Activated CD4-positive, alpha-beta memory T cell treated with anti-CD3 and anti-CD28 coated beads for 36 hours (primary cell): ENCODE measurements at regions not wholly inside any gene's neighbourhood (a gene's known extent, or its start where the extent isn't known, plus 50 kb on each side); places are given as distances from the start of the nearest gene placed in this dataset.

Source experiments
- CTCF ChIA-PET: fragments of 350-600 bp; sonication (Branson Sonifier 250); formaldehyde crosslinking; loops from one replicate; lab custom pipeline; 2021; ENCODE audit warnings: antibody characterized with exemption, inconsistent platforms; lab: Charles Lee
- POLR2A ChIA-PET: fragments of 350-600 bp; sonication (Branson Sonifier 250); formaldehyde crosslinking; loops from one replicate; lab custom pipeline; 2021; ENCODE audit warnings: antibody characterized with exemption; lab: Charles Lee
- DNase-seq: peaks from one replicate; pipeline ENCODE4 v3.0.0-alpha.2; 2020
- H3K27ac Mint-ChIP-seq: one replicate; pipeline ENCODE4 v1.8.0; 2021; ENCODE audit warnings: mixed read lengths
- H3K27me3 Mint-ChIP-seq: one replicate; pipeline ENCODE4 v1.8.0; 2021; ENCODE audit warnings: mixed read lengths
- H3K36me3 Mint-ChIP-seq: one replicate; pipeline ENCODE4 v1.8.0; 2021; ENCODE audit warnings: mixed read lengths
- H3K4me1 Mint-ChIP-seq: one replicate; pipeline ENCODE4 v1.8.0; 2021; ENCODE audit warnings: low read depth, mixed read lengths
- H3K4me3 Mint-ChIP-seq: one replicate; pipeline ENCODE4 v1.8.0; 2021; ENCODE audit warnings: mild to moderate bottlenecking, mixed read lengths
- H3K9me3 Mint-ChIP-seq: one replicate; pipeline ENCODE4 v1.8.0; 2021; ENCODE audit warnings: mixed read lengths
- intact Hi-C: fragments of 100-400 bp; cut with micrococcal nuclease; formaldehyde crosslinking; loops from one replicate; pipeline ENCODE4 v1.15.1; 2023

DNA sequence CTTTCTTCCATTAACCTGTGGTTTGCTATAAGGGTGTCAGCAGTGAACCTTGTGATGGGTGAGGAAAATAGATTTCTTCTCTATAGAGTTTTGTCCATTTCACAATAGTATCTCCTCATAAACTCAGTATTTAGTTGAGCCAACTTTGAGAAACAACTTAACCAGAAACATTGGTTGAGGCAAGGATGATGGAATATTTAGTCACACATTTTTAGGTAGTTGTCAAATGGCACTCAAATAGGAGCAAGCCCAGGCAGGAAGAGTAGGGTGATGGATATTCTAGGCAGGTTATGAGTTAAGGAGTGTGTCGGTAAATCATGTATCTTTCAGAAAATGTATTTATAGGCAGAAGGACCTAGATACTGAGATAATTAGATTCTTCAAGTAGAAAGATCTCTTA is 1267.6 kb downstream of the SLC16A7 start:
- Mint-ChIP-seq H3K27ac (no peak overlapping the region), H3K36me3 (no peaks in the 10 kb centered on the region), H3K27me3 (no peaks in the 10 kb centered on the region), H3K9me3 (peaks cover 9% of the 10 kb centered on the region), H3K4me1 (no peaks in the 10 kb centered on the region), H3K4me3 (no peak overlapping the region)
- ChIA-PET POLR2A (no interaction called here), CTCF (no interaction called here)
- intact Hi-C loops = no loop called here
- DNase-seq = no peak

DNA sequence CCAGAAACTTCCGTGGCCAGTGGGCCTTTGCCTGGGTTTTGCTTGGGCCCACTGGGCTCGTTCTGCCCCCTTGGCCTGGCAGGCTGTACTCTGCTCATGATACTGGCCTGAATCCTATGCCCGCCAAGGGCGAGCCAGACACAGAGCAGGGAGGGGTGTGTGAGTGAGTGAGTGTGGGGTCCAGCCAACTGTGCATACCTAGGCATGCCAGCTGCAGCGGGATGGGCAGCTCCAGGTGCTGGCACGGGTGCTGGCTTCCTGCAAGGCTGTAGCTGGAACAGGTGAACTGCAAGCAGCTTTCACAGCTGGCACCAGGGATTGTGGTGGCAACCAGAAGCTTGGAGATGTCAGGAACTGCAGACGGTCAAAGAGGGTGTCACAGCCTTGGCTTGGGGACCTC is 1276.4 kb downstream of the SLC16A7 start:
- intact Hi-C loops = no loop called here
- Mint-ChIP-seq H3K27me3 (no peaks in the 10 kb centered on the region), H3K4me1 (no peaks in the 10 kb centered on the region), H3K4me3 (no peak overlapping the region), H3K9me3 (peaks cover 6% of the 10 kb centered on the region), H3K27ac (no peak overlapping the region), H3K36me3 (no peaks in the 10 kb centered on the region)
- DNase-seq = no peak
- CTCF ChIA-PET = no interaction called here
- POLR2A ChIA-PET = no interaction called here

DNA sequence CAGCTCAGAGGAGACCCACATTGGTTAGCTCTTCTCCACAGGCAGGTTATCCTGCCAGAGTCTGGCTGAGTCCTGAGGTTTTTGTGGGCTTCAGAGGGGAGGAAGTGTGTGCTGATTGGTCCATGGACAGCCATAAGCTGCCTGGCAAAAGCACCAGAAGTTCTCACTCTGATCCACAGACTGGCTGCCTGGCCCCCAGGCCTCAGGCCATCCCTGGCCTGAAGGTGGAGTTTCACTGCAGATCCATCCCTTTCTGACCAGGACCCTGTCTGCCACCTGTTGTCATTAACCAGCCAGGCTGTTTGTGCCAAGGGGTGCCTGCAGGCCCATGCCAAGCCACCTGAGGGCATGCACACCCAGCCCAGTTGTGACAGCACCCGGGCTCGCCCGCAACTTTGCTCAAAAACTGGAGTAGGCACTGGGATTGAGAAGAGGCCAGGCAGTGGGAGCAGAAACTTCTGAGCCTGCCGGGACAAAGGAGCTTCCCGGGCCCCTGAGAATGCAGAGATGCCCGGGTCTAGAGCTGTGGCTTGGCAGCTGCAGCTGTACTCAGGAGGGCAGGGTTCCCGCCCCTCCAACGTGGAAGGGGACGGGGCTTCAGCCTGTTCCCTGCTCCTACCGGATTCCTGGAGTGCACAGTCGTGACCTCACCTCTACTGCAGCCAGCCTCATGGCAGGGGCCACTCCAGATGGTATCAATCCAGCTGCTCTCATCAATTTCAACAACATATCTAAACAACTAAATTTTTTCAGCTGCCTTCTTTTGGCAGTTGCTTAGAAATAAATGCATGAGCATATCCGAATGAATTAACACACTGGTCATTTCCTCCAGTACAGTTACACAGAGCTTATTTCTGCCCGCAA is 1277.3 kb downstream of the SLC16A7 start:
- intact Hi-C loops = no loop called here
- no peak overlapping the region for H3K27ac Mint-ChIP-seq

DNA sequence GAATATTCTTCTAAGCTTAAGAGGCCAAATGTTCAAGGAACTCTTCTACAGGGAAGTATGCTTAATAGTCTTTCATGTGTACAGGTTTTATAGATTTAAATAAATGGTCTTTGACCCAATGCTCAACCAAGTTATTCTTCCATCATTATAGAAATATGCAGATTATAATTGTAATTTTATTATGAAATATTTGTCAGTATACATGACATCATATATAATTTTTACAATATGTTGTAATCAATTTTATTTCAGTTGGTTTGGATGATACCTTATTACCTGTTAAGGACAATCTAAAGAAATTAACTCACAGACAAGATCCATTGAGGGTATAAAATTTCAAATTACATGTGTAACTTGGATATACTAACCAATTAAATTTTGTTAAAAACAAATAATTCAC is 1278.3 kb downstream of the SLC16A7 start:
- no peaks in the 10 kb centered on the region for H3K27me3 Mint-ChIP-seq
- H3K4me3 Mint-ChIP-seq = no peak overlapping the region
- no peaks in the 10 kb centered on the region for H3K36me3 Mint-ChIP-seq
- intact Hi-C loops = no loop called here
- no peak for DNase-seq
- CTCF ChIA-PET = no interaction called here
- peaks cover 6% of the 10 kb centered on the region for H3K9me3 Mint-ChIP-seq
- H3K4me1 Mint-ChIP-seq = no peaks in the 10 kb centered on the region
- H3K27ac Mint-ChIP-seq = no peak overlapping the region
- POLR2A ChIA-PET = no interaction called here

More for the DNA sequence above, 1277.3 kb downstream of the SLC16A7 start:
- Mint-ChIP-seq H3K9me3 (peaks cover 6% of the 10 kb centered on the region), H3K27me3 (no peaks in the 10 kb centered on the region), H3K4me3 (no peak overlapping the region), H3K36me3 (no peaks in the 10 kb centered on the region), H3K4me1 (no peaks in the 10 kb centered on the region)
- ChIA-PET CTCF (no interaction called here), POLR2A (no interaction called here)
- DNase-seq = no peak

DNA sequence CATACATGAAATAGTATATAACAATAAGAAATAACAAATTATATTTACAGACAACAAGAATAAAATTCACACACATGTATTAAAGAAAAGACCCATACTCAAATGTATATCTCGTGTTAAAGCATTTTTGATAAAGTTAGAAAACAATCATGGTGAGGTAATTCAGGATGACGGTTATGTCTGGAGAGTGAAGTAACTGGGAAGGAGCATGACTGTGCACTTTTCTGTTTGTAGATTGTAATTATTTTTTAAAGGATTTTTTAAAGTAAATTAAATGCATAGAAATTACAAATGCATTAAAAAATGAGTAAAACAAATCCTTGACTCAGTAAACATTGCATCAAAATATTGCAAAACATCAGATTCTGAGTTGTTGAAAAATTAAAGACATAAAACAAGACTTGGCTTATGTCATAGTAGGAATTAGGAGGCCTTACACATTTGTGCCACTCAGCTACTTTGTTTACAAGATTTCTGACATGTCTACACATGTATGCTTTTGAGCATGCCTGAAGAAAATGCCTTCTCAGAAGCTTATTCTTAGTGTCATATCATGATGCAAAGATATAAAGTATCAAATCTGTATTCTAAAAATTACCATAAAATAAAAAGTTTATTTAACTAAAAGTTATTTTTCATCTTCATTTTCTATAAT is 1325.1 kb downstream of the SLC16A7 start:
- POLR2A ChIA-PET = no interaction called here
- H3K9me3 Mint-ChIP-seq = no peaks in the 10 kb centered on the region

DNA sequence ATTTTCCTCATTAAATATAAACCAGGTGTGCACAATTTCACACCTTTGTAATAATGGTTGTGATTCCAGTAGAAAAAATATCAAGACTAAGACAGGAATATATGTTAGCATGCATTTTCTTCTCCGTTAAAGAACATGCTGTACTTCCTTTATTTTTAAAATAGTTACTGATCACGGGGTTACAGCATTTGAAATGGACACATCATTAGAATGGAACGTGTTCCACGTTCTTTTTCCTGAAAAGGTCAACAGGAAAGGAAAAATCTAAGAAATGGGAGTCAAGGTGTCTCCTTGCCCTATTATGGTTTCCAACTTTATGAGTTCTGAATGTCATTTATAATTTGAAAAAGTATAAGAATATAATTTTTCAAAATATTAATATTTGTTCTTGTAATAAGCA is 1325.7 kb downstream of the SLC16A7 start:
- H3K27ac Mint-ChIP-seq = no peak overlapping the region

More for the DNA sequence above, 1325.1 kb downstream of the SLC16A7 start:
- Mint-ChIP-seq H3K27me3 (no peaks in the 10 kb centered on the region), H3K27ac (no peak overlapping the region), H3K36me3 (no peaks in the 10 kb centered on the region), H3K4me3 (no peak overlapping the region), H3K4me1 (no peaks in the 10 kb centered on the region)
- intact Hi-C loops = no loop called here
- CTCF ChIA-PET = no interaction called here
- no peak for DNase-seq

DNA sequence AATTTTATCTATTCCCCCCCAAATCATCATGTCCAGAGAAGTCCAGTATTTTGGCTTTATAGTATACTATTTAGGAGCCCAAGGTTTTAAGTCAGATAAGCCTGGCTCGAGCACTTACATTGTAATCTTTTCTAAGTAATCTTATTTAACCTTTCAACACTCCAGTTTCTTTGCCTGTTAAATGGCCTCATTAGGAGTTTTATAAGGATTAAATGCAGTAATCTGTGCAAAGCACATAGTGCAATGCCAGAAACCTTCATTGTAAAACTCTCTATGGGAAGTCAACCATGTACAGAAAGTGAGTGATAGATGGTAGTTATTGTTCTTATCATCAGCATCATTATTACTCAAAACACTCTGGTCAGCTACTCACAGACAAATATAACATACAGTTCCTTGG is 1330.4 kb downstream of the SLC16A7 start:
- CTCF ChIA-PET = no interaction called here
- intact Hi-C loops = no loop called here
- H3K4me3 Mint-ChIP-seq = no peak overlapping the region
- no peak overlapping the region for H3K27ac Mint-ChIP-seq
- no peaks in the 10 kb centered on the region for H3K27me3 Mint-ChIP-seq
- no peaks in the 10 kb centered on the region for H3K9me3 Mint-ChIP-seq
- no peaks in the 10 kb centered on the region for H3K36me3 Mint-ChIP-seq
- no peak for DNase-seq
- H3K4me1 Mint-ChIP-seq = no peaks in the 10 kb centered on the region
- POLR2A ChIA-PET = no interaction called here

More for the DNA sequence above, 1325.7 kb downstream of the SLC16A7 start:
- no peak for DNase-seq
- ChIA-PET POLR2A (no interaction called here), CTCF (no interaction called here)
- H3K36me3 Mint-ChIP-seq = no peaks in the 10 kb centered on the region
- intact Hi-C loops = no loop called here
- H3K27me3 Mint-ChIP-seq = no peaks in the 10 kb centered on the region
- H3K4me3 Mint-ChIP-seq = no peak overlapping the region
- no peaks in the 10 kb centered on the region for H3K9me3 Mint-ChIP-seq
- no peaks in the 10 kb centered on the region for H3K4me1 Mint-ChIP-seq

DNA sequence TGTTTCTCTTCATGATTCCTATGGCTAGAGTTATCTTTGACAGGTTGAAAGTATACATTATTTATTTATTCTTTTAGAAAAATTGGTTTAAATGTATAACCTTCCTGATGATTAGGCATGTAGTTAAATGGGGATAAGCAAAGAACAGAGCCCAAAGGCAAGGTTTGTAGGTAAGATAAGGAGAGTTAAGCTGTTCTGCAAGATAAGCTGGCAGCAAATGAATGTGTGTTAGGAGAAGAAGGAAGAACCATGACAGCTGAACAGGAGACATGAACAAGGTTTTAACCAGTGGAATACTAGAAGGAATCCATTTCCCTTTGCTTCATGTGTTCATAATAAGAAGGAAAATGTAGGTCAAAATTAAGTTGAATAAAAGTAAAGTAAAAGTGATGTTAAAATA is 1330.1 kb upstream of the USP15 start:
- Mint-ChIP-seq H3K4me3 (no peak overlapping the region), H3K4me1 (no peaks in the 10 kb centered on the region), H3K27me3 (no peaks in the 10 kb centered on the region), H3K9me3 (peaks cover 17% of the 10 kb centered on the region), H3K27ac (no peak overlapping the region), H3K36me3 (no peaks in the 10 kb centered on the region)
- ChIA-PET POLR2A (no interaction called here), CTCF (no interaction called here)
- DNase-seq = no peak
- intact Hi-C loops = no loop called here

DNA sequence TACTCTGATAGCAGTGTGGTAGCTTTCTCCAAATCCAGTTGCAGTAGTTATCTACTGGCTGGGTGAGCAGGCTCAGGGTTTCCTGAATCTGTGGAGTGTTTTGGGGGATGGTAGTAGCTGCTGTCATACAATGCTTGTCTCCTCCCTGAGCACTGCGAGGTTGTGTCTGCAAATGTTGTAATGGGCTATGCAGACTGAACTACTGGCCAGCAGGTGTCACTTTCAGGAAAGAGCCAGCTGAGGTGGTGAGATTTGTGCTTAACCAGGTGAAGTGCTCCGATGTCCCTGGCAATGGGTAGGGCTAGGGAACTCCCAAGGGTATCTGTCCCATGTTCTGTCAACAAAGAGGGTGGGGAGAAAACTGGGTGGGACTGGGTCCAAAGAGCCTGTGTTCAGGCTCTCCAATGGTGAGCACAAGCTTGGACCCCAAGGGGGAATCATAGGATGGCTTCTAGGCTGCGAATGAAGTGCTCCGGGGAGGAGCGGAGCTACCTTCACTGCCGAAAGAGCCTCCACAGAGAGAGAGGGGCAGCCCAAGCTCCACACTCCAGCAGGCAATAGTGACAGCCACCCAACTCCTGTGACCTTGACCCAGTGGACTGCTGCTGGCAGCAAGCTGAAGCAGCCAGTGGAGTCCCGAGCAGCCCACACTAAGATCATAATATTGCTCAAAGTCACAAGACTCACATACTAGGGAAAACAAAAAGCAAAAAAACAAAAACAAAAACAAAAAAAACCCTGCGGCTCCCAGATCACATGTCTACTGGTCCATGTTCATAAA is 1324.0 kb upstream of the USP15 start:
- no peak overlapping the region for H3K27ac Mint-ChIP-seq
- intact Hi-C loops = no loop called here
- no peak overlapping the region for H3K4me3 Mint-ChIP-seq
- H3K4me1 Mint-ChIP-seq = no peaks in the 10 kb centered on the region
- ChIA-PET CTCF (no interaction called here), POLR2A (no interaction called here)
- H3K9me3 Mint-ChIP-seq = peaks cover 44% of the 10 kb centered on the region
- no peak for DNase-seq
- H3K36me3 Mint-ChIP-seq = no peaks in the 10 kb centered on the region
- H3K27me3 Mint-ChIP-seq = no peaks in the 10 kb centered on the region

DNA sequence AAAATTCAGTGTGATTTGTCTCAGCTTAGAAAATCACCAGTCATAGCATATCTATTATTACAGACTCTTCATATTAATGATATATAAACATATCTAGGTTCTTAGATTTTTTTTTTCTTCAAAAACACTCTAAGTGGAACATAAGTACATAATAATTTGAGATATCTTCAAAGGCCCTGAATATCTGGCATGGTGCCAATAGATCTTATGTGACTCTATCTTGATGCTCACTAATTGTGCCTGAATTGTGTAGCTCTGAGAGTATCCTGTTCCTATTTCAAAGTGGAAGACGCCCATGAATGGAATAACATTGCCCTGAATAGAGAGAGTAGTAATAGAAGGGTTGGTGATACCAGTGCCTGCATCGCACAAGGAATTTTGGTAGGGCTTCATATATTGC is 1312.7 kb upstream of the USP15 start:
- no peaks in the 10 kb centered on the region for H3K36me3 Mint-ChIP-seq
- no peak overlapping the region for H3K4me3 Mint-ChIP-seq
- intact Hi-C loops = no loop called here
- ChIA-PET POLR2A (no interaction called here), CTCF (no interaction called here)
- H3K27me3 Mint-ChIP-seq = no peaks in the 10 kb centered on the region
- H3K9me3 Mint-ChIP-seq = peaks cover 2% of the 10 kb centered on the region
- no peak for DNase-seq
- H3K4me1 Mint-ChIP-seq = no peaks in the 10 kb centered on the region
- no peak overlapping the region for H3K27ac Mint-ChIP-seq

DNA sequence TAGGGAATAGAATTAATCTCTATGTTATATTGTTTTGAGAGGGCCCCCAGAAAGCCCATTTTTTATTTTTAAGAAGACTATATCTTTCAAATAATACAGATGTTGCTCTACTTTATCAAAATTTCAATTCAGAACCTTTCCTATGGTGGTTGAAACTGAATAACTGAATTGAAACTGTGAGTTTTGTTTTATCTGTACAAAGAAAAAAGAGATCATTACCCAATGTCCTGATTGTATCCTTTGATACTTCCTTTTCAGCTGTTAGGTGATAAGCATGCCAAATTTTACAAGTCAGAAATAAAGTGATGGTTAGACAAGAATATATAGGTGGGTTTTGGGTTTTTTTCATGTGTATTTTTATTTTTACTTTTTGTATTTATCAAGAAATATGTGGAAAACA is 1293.1 kb upstream of the USP15 start:
- no peaks in the 10 kb centered on the region for H3K27me3 Mint-ChIP-seq
- H3K36me3 Mint-ChIP-seq = no peaks in the 10 kb centered on the region
- H3K4me3 Mint-ChIP-seq = no peak overlapping the region
- intact Hi-C loops = no loop called here
- CTCF ChIA-PET = no interaction called here
- POLR2A ChIA-PET = no interaction called here
- no peak for DNase-seq
- H3K4me1 Mint-ChIP-seq = no peaks in the 10 kb centered on the region
- H3K27ac Mint-ChIP-seq = no peak overlapping the region
- H3K9me3 Mint-ChIP-seq = peaks cover 7% of the 10 kb centered on the region

DNA sequence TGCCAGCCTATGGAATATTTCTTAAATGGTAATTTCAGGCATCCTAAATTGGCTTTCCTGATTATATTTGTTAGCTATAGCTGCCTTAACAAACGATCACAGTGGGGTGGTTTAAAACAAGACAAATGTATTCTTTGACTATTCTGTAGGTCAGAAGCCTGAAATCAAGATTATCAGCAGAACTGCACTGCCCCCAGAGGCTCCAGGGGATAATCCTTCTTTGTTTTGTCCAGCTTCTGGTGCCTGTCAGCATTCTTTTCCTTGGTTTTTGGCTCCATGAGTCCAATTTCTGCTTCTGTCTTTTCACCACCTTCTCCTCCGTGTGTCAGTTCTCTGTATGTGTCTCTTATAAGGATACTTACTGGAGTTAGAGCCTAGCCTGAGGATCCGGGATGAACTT is 1282.2 kb upstream of the USP15 start:
- intact Hi-C loops = no loop called here
- ChIA-PET CTCF (no interaction called here), POLR2A (no interaction called here)
- H3K4me1 Mint-ChIP-seq = no peaks in the 10 kb centered on the region
- H3K9me3 Mint-ChIP-seq = peaks cover 7% of the 10 kb centered on the region
- DNase-seq = no peak
- no peak overlapping the region for H3K4me3 Mint-ChIP-seq
- H3K36me3 Mint-ChIP-seq = no peaks in the 10 kb centered on the region
- H3K27ac Mint-ChIP-seq = no peak overlapping the region
- no peaks in the 10 kb centered on the region for H3K27me3 Mint-ChIP-seq
